Fibroblast of lung (primary cell): ENCODE measurements at regions not wholly inside any gene's neighbourhood (a gene's known extent, or its start where the extent isn't known, plus 50 kb on each side); places are given as distances from the start of the nearest gene placed in this dataset.
A peak's percentile ranks its signal among the peaks of the same experiment; 100 is the strongest.

ENCODE experiments used
- DNase-seq, 2 donors: peaks; one replicate each; pipeline versions ENCODE4 v3.0.0 to v3.0.0-alpha.2; 2010; ENCODE audit warnings: low read depth in 2 of 2
- H2AFZ ChIP-seq: 2 replicates; pipeline ENCODE4 v1.5.1; 2012; ENCODE audit warnings: low read length, control low read depth, inconsistent platforms
- H3K27ac ChIP-seq: 2 replicates; pipeline ENCODE4 v1.5.1; 2011; ENCODE audit warnings: low read length, control low read depth; ENCODE audit not compliant: insufficient read depth
- H3K27me3 ChIP-seq: 2 replicates; pipeline ENCODE4 v1.5.1; 2011; ENCODE audit warnings: mild to moderate bottlenecking, low read length; ENCODE audit not compliant: control insufficient read depth, insufficient read depth
- H3K36me3 ChIP-seq: 2 replicates; pipeline ENCODE4 v1.5.1; 2011; ENCODE audit warnings: low read length; ENCODE audit not compliant: control insufficient read depth, insufficient read depth
- H3K4me1 ChIP-seq: 2 replicates; pipeline ENCODE4 v1.5.1; 2011; ENCODE audit warnings: low read length; ENCODE audit not compliant: control insufficient read depth, insufficient read depth; ENCODE audit errors: extremely low read depth
- H3K4me2 ChIP-seq: 2 replicates; pipeline ENCODE4 v1.5.1; 2011; ENCODE audit warnings: low read length, control low read depth; ENCODE audit not compliant: insufficient read depth; ENCODE audit errors: extremely low read depth
- H3K4me3 ChIP-seq, 4 experiments: fragments of 200-600 bp in 1 of 4; sonication (generic) in 1 of 4; replicated peaks in 1 of 4; 2 replicates each; pipeline ENCODE4 v1.5.1; 2011 to 2016; ENCODE audit warnings: low read length in 4 of 4, low read depth in 3 of 4, mild to moderate bottlenecking in 3 of 4, control low read depth in 2 of 4, inconsistent platforms in 1 of 4, mixed read lengths in 1 of 4; ENCODE audit not compliant: insufficient read depth in 1 of 4; ENCODE audit errors: control extremely low read depth in 1 of 4
- H3K79me2 ChIP-seq: 2 replicates; pipeline ENCODE4 v1.5.1; 2012; ENCODE audit warnings: mild to moderate bottlenecking, low read length, inconsistent platforms; ENCODE audit not compliant: control insufficient read depth, insufficient read depth
- H3K9ac ChIP-seq: 2 replicates; pipeline ENCODE4 v1.5.1; 2011; ENCODE audit warnings: mild to moderate bottlenecking, low read length, control low read depth; ENCODE audit not compliant: insufficient read depth
- H3K9me3 ChIP-seq: 2 replicates; pipeline ENCODE4 v1.5.1; 2012; ENCODE audit warnings: low read depth, low read length; ENCODE audit not compliant: control insufficient read depth, insufficient read depth
- H4K20me1 ChIP-seq: 2 replicates; pipeline ENCODE4 v1.5.1; 2011; ENCODE audit warnings: low read length; ENCODE audit not compliant: control insufficient read depth, insufficient read depth; ENCODE audit errors: extremely low read depth
- CTCF ChIP-seq, 2 donors: IDR thresholded peaks in 1 of 2; conservative IDR thresholded peaks in 1 of 2; 1 replicate in 1 of 2; 2 replicates in 1 of 2; pipeline ENCODE4 v1.5.1; 2011 to 2012; ENCODE audit warnings: low read length in 2 of 2, control low read depth in 1 of 2, inconsistent platforms in 1 of 2, low read depth in 1 of 2, mild to moderate bottlenecking in 1 of 2
- EZH2 ChIP-seq: IDR thresholded peaks from 2 replicates; pipeline ENCODE4 v1.5.1; 2012; ENCODE audit warnings: low read length, control low read depth, mild to moderate bottlenecking; ENCODE audit errors: missing control alignments

GRCh38 chr3:146817704-146818103 lies 212.6 kb upstream of the PLSCR5 start:
- no peaks in the 10 kb centered on the region for H3K9me3 ChIP-seq
- H3K36me3 ChIP-seq = no peaks in the 10 kb centered on the region
- H3K27ac ChIP-seq = no peak overlapping the region
- no peaks in the 10 kb centered on the region for H4K20me1 ChIP-seq
- no peak for TF ChIP-seq EZH2
- TF ChIP-seq CTCF (conservative IDR thresholded peaks at IDR 0.05 in 1 of 2, IDR thresholded peaks at IDR 0.05 in 1 of 2; ENCODE audit: low read depth in 1 of 2, low read length in 2 of 2) = peak; percentile 12 to 19
- H2AFZ ChIP-seq = no peak overlapping the region
- no peaks in the 10 kb centered on the region for H3K79me2 ChIP-seq
- peaks cover 2% of the 10 kb centered on the region for H3K4me1 ChIP-seq
- H3K9ac ChIP-seq = no peak overlapping the region
- no peak overlapping the region for H3K4me2 ChIP-seq
- peak; percentile 45 to 52 for DNase-seq
- H3K4me3 ChIP-seq = no peak overlapping the region
- no peaks in the 10 kb centered on the region for H3K27me3 ChIP-seq

GRCh38 chr3:146814601-146815315 lies 209.6 kb upstream of the PLSCR5 start:
- H3K27ac ChIP-seq = no peak overlapping the region
- DNase-seq = peak; percentile 32 to 66
- H3K79me2 ChIP-seq = no peaks in the 10 kb centered on the region
- H2AFZ ChIP-seq = no peak overlapping the region
- no peaks in the 10 kb centered on the region for H4K20me1 ChIP-seq
- no peak for TF ChIP-seq CTCF (conservative IDR thresholded peaks at IDR 0.05 in 1 of 2, IDR thresholded peaks at IDR 0.05 in 1 of 2; ENCODE audit: low read depth in 1 of 2, low read length in 2 of 2)
- TF ChIP-seq EZH2 = no peak
- no peaks in the 10 kb centered on the region for H3K9me3 ChIP-seq
- no peaks in the 10 kb centered on the region for H3K36me3 ChIP-seq
- no peak overlapping the region for H3K4me3 ChIP-seq
- H3K27me3 ChIP-seq = no peaks in the 10 kb centered on the region
- H3K4me2 ChIP-seq = no peak overlapping the region
- H3K4me1 ChIP-seq = peaks cover 2% of the 10 kb centered on the region
- no peak overlapping the region for H3K9ac ChIP-seq

GRCh38 chr3:146813496-146813895 lies 208.3 kb upstream of the PLSCR5 start:
- H3K27me3 ChIP-seq = no peaks in the 10 kb centered on the region
- no peaks in the 10 kb centered on the region for H3K36me3 ChIP-seq
- no peak overlapping the region for H3K4me2 ChIP-seq
- H3K79me2 ChIP-seq = no peaks in the 10 kb centered on the region
- peak in 1 of 2 donors; percentile 20 for DNase-seq
- peaks cover 2% of the 10 kb centered on the region for H3K4me1 ChIP-seq
- H3K9me3 ChIP-seq = no peaks in the 10 kb centered on the region
- H4K20me1 ChIP-seq = no peaks in the 10 kb centered on the region
- peak overlapping the region; percentile 45 for H2AFZ ChIP-seq
- H3K4me3 ChIP-seq = no peak overlapping the region
- no peak overlapping the region for H3K9ac ChIP-seq
- TF ChIP-seq CTCF (conservative IDR thresholded peaks at IDR 0.05 in 1 of 2, IDR thresholded peaks at IDR 0.05 in 1 of 2; ENCODE audit: low read depth in 1 of 2, low read length in 2 of 2) (no peak), EZH2 (no peak)
- H3K27ac ChIP-seq = no peak overlapping the region
